DND-41 (cell line): ENCODE measurements at regions not wholly inside any gene's neighbourhood (a gene's known extent, or its start where the extent isn't known, plus 50 kb on each side); places are given as distances from the start of the nearest gene placed in this dataset.

Source experiments
- CTCF ChIP-seq: IDR thresholded peaks from 2 replicates; pipeline ENCODE4 v1.5.1; 2012; ENCODE audit warnings: borderline replicate concordance, low read length, moderate library complexity, mild to moderate bottlenecking; ENCODE audit not compliant: poor library complexity, severe bottlenecking; ENCODE audit errors: extremely low read depth
- EZH2 ChIP-seq: IDR thresholded peaks from 3 replicates; pipeline ENCODE4 v1.6.1; 2012; ENCODE audit warnings: borderline replicate concordance, low read depth, mild to moderate bottlenecking, moderate library complexity, low read length, inconsistent platforms; ENCODE audit not compliant: severe bottlenecking

DNA sequence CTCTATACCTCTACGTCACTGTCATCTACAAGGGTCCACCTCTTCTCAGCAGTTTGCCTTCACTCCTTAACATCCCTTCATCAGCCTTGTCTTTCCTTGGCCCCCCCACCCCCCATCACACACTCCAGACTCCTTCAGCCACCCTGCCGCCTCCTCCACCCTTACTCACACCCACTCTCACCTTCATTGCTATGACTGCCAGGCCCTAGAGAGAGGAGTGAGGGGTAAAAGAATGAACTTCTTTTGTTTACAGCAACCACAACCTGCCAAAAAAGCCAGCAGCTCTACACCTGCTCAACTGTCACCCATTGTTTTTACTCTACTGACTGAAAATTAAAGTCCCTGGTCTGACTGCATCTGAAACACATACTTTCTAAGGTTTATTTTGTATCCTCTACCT is 112.8 kb downstream of the DUSP6 start:
- TF ChIP-seq CTCF (no peak), EZH2 (no peak)
